CD4-positive, alpha-beta memory T cell (primary cell): ENCODE measurements at regions not wholly inside any gene's neighbourhood (a gene's known extent, or its start where the extent isn't known, plus 50 kb on each side); places are given as distances from the start of the nearest gene placed in this dataset.
"Not testable (repeated sequence)": the region's sequence is repeated elsewhere in the genome, so short reads cannot be mapped to it uniquely, and the experiment has no call there.

ENCODE experiments used
- CTCF ChIA-PET: fragments of 350-600 bp; sonication (Branson Sonifier 250); formaldehyde crosslinking; loops from one replicate; lab custom pipeline; 2021; ENCODE audit warnings: inconsistent platforms; ENCODE audit not compliant: partially characterized antibody; lab: Charles Lee
- POLR2A ChIA-PET: fragments of 350-600 bp; sonication (Branson Sonifier 250); formaldehyde crosslinking; loops from one replicate; lab custom pipeline; 2021; ENCODE audit not compliant: partially characterized antibody; lab: Charles Lee
- DNase-seq, 5 donors: peaks; one replicate each; pipeline versions ENCODE4 v3.0.0 to v3.0.0-alpha.2; 2020 to 2022; ENCODE audit warnings: mixed read lengths in 1 of 5
- H3K27ac ChIP-seq: one replicate; pipeline ENCODE4 v1.7.0; 2013; ENCODE audit warnings: low read depth, low read length
- H3K27me3 ChIP-seq: 2 replicates; pipeline ENCODE4 v1.7.0; 2013; ENCODE audit warnings: mild to moderate bottlenecking, low read length, moderate library complexity; ENCODE audit not compliant: insufficient read depth
- H3K36me3 ChIP-seq: 2 replicates; pipeline ENCODE4 v1.7.0; 2013; ENCODE audit warnings: mild to moderate bottlenecking, low read length, moderate library complexity; ENCODE audit not compliant: insufficient read depth
- H3K4me1 ChIP-seq: 2 replicates; pipeline ENCODE4 v1.7.0; 2013; ENCODE audit warnings: mild to moderate bottlenecking, low read length, moderate library complexity; ENCODE audit not compliant: insufficient read depth
- H3K4me3 ChIP-seq, 2 donors: one replicate each; pipeline ENCODE4 v1.7.0; 2013; ENCODE audit warnings: low read length in 2 of 2, mild to moderate bottlenecking in 1 of 2
- H3K9me3 ChIP-seq, 2 donors: one replicate each; pipeline ENCODE4 v1.7.0; 2013; ENCODE audit warnings: low read length in 2 of 2, control low read depth in 1 of 2; ENCODE audit not compliant: control insufficient read depth in 1 of 2
- H3K27ac Mint-ChIP-seq, 7 donors: one replicate each; pipeline ENCODE4 v1.8.0; 2020 to 2021; ENCODE audit warnings: mixed read lengths in 7 of 7, mild to moderate bottlenecking in 6 of 7, inconsistent platforms in 3 of 7, moderate library complexity in 3 of 7
- H3K27me3 Mint-ChIP-seq, 2 donors: one replicate each; pipeline ENCODE4 v1.8.0; 2020 to 2021; ENCODE audit warnings: mixed read lengths in 2 of 2
- H3K36me3 Mint-ChIP-seq, 2 donors: one replicate each; pipeline ENCODE4 v1.8.0; 2020 to 2021; ENCODE audit warnings: mixed read lengths in 2 of 2, inconsistent platforms in 1 of 2, mild to moderate bottlenecking in 1 of 2
- H3K4me1 Mint-ChIP-seq, 4 donors: one replicate each; pipeline ENCODE4 v1.8.0; 2020 to 2021; ENCODE audit warnings: mixed read lengths in 4 of 4, mild to moderate bottlenecking in 1 of 4
- H3K4me3 Mint-ChIP-seq, 8 donors: one replicate each; pipeline ENCODE4 v1.8.0; 2020 to 2021; ENCODE audit warnings: mixed read lengths in 8 of 8, mild to moderate bottlenecking in 7 of 8, moderate library complexity in 6 of 8, inconsistent platforms in 3 of 8
- H3K9me3 Mint-ChIP-seq, 8 donors: one replicate each; pipeline ENCODE4 v1.8.0; 2020 to 2021; ENCODE audit warnings: mixed read lengths in 8 of 8, mild to moderate bottlenecking in 5 of 8, inconsistent platforms in 3 of 8, moderate library complexity in 1 of 8
- intact Hi-C: fragments of 100-400 bp; cut with micrococcal nuclease; formaldehyde crosslinking; loops from one replicate; pipeline ENCODE4 v1.15.1; 2023

DNA sequence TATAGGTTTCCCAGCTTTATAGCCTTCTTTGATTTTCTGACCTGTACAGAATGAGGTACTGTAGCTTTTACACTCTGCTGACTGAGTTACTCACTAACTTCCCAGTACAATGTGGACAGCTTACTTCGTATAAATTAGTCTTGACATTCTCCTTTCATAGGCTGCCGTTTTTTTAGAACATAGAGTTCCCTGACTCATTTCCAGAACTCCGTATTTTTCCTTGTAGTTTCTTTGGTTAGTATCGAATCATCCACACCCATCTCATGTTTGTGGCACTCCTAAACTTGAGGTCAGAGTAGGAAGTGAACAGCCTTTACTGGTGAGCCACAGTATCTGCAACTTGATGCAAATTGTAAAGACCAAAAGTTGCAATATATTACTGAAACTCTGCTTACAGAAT lies 303.9 kb downstream of the SLITRK5 start:
- Mint-ChIP-seq H3K36me3 (no peaks in the 10 kb centered on the region), H3K27me3 (no peaks in the 10 kb centered on the region), H3K9me3 (peaks cover 0 to 12% (median 4%) of the 10 kb centered on the region in 8 donors), H3K4me1 (no peaks in the 10 kb centered on the region), H3K4me3 (no peak overlapping the region), H3K27ac (no peak overlapping the region)
- Histone ChIP-seq H3K36me3 (no peaks in the 10 kb centered on the region), H3K4me3 (no peak overlapping the region), H3K4me1 (no peaks in the 10 kb centered on the region), H3K27me3 (no peaks in the 10 kb centered on the region), H3K27ac (no peak overlapping the region), H3K9me3 (no peaks in the 10 kb centered on the region)
- ChIA-PET POLR2A (no interaction called here), CTCF (no interaction called here)
- no peak for DNase-seq
- intact Hi-C loops, result no loop called here

GRCh38 chr13:87976650-87977049 lies 305.5 kb downstream of the SLITRK5 start:
- H3K9me3 ChIP-seq, H3K36me3 ChIP-seq, H3K4me1 ChIP-seq, H3K27me3 ChIP-seq, H3K27ac Mint-ChIP-seq, DNase-seq, CTCF ChIA-PET, H3K27ac ChIP-seq, H3K36me3 Mint-ChIP-seq, H3K27me3 Mint-ChIP-seq, intact Hi-C loops, H3K4me1 Mint-ChIP-seq, POLR2A ChIA-PET, H3K4me3 ChIP-seq, H3K4me3 Mint-ChIP-seq: not testable (repeated sequence)
- peaks cover 0 to 12% (median 3%) of the 10 kb centered on the region in 8 donors for H3K9me3 Mint-ChIP-seq

- H3K27ac ChIP-seq, result no peak overlapping the region
- Mint-ChIP-seq H3K36me3 (no peaks in the 10 kb centered on the region), H3K9me3 (peaks cover 0 to 10% (median 3%) of the 10 kb centered on the region in 8 donors), H3K27me3 (no peaks in the 10 kb centered on the region), H3K27ac (no peak overlapping the region), H3K4me1 (no peaks in the 10 kb centered on the region), H3K4me3 (no peak overlapping the region)
- H3K4me3 ChIP-seq, result no peak overlapping the region
- no peaks in the 10 kb centered on the region for H3K9me3 ChIP-seq
- no peaks in the 10 kb centered on the region for H3K36me3 ChIP-seq
- no peaks in the 10 kb centered on the region for H3K4me1 ChIP-seq
- no peak for DNase-seq
- no peaks in the 10 kb centered on the region for H3K27me3 ChIP-seq
- ChIA-PET POLR2A (no interaction called here), CTCF (no interaction called here)
- intact Hi-C loops, result no loop called here
Observed at GRCh38 chr13:87981416-87981815, 310.2 kb downstream of the SLITRK5 start.

- Mint-ChIP-seq H3K36me3 (no peaks in the 10 kb centered on the region), H3K4me3 (no peak overlapping the region), H3K4me1 (no peaks in the 10 kb centered on the region), H3K9me3 (peaks cover 0 to 10% (median 2%) of the 10 kb centered on the region in 8 donors), H3K27me3 (no peaks in the 10 kb centered on the region), H3K27ac (no peak overlapping the region)
- Histone ChIP-seq H3K4me1 (no peaks in the 10 kb centered on the region), H3K9me3 (no peaks in the 10 kb centered on the region), H3K27ac (no peak overlapping the region), H3K36me3 (no peaks in the 10 kb centered on the region), H3K4me3 (no peak overlapping the region), H3K27me3 (no peaks in the 10 kb centered on the region)
- DNase-seq, result no peak
- ChIA-PET POLR2A (no interaction called here), CTCF (no interaction called here)
- intact Hi-C loops, result no loop called here
Observed at GRCh38 chr13:87982400-87982799, 311.2 kb downstream of the SLITRK5 start.

DNA sequence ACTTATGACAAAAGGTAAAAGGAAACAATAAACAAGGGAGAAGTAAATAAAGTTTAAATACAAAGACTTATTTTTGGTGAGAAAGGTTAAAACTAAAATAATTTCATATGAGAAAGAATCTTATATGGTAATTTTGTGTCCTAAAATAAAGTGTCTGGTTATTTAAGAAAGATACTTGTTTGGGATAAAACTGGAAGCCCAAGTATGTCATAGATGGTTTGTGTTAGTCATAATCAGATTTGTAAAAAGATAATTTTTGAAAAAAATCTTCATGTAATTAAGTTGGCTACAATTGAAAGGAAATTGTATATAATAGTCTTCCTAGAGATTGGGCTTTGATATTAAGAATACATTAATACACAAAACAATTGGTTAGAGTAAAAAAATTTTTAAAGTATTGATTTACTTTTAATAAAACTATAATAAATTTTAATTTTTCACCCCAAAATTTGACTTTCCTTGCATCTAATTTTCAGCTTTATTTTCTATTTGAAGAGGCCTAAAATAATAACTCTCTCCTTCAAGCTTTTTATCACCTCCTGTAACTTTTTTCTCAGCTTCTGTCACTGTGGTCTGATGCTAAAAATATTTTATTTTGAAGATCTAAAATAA lies 315.6 kb downstream of the SLITRK5 start:
- H3K4me3 ChIP-seq, result no peak overlapping the region
- Mint-ChIP-seq H3K27me3 (no peaks in the 10 kb centered on the region), H3K4me1 (no peaks in the 10 kb centered on the region), H3K27ac (no peak overlapping the region), H3K9me3 (peaks cover 0 to 7% (median under 1%) of the 10 kb centered on the region in 8 donors), H3K36me3 (no peaks in the 10 kb centered on the region), H3K4me3 (no peak overlapping the region)
- ChIA-PET POLR2A (no interaction called here), CTCF (no interaction called here)
- no peak overlapping the region for H3K27ac ChIP-seq
- intact Hi-C loops, result no loop called here
- no peaks in the 10 kb centered on the region for H3K36me3 ChIP-seq
- no peaks in the 10 kb centered on the region for H3K27me3 ChIP-seq
- no peaks in the 10 kb centered on the region for H3K4me1 ChIP-seq
- no peaks in the 10 kb centered on the region for H3K9me3 ChIP-seq
- no peak for DNase-seq

- Mint-ChIP-seq H3K27ac (no peak overlapping the region), H3K9me3 (peaks cover 0 to 15% (median 7%) of the 10 kb centered on the region in 8 donors), H3K4me3 (no peak overlapping the region), H3K4me1 (no peaks in the 10 kb centered on the region), H3K27me3 (no peaks in the 10 kb centered on the region), H3K36me3 (no peaks in the 10 kb centered on the region)
- H3K4me1 ChIP-seq, result no peaks in the 10 kb centered on the region
- H3K9me3 ChIP-seq, result peaks cover 0 to 4% of the 10 kb centered on the region in 2 donors
- H3K4me3 ChIP-seq, result no peak overlapping the region
- intact Hi-C loops, result no loop called here
- no peak overlapping the region for H3K27ac ChIP-seq
- DNase-seq, result no peak
- H3K36me3 ChIP-seq, result no peaks in the 10 kb centered on the region
- ChIA-PET POLR2A (no interaction called here), CTCF (no interaction called here)
- no peaks in the 10 kb centered on the region for H3K27me3 ChIP-seq
Observed at GRCh38 chr13:87998081-87998480, 326.9 kb downstream of the SLITRK5 start.

DNA sequence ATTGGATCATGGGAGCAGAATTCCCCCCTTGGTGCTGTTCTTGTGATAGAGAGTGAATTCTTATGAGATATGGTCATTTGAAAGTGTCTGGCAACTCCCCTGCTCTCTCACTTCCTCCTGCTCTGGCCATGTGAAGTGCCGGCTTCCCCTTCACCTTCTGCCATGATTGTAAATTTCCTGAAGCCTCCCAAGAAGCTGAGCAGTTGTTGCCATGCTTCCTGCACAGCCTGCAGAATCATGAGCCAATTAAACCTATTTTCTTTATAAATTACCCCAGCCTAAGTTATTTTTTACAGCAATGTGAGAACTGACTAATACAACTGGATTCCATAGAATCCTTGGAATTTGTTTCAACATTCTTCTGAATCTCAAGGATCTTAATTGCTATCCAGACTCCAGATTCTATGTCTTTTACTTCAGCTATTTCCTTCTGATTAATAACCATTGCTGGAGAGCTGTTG lies 328.1 kb downstream of the SLITRK5 start:
- Mint-ChIP-seq H3K36me3 (no peaks in the 10 kb centered on the region), H3K9me3 (peaks cover 0 to 16% (median 7%) of the 10 kb centered on the region in 8 donors), H3K4me1 (no peaks in the 10 kb centered on the region), H3K4me3 (no peak overlapping the region), H3K27ac (no peak overlapping the region), H3K27me3 (no peaks in the 10 kb centered on the region)
- Histone ChIP-seq H3K4me1 (no peaks in the 10 kb centered on the region), H3K4me3 (no peak overlapping the region), H3K27me3 (no peaks in the 10 kb centered on the region), H3K36me3 (no peaks in the 10 kb centered on the region), H3K9me3 (peaks cover 0 to 4% of the 10 kb centered on the region in 2 donors), H3K27ac (no peak overlapping the region)
- no peak for DNase-seq
- CTCF ChIA-PET, result no interaction called here
- intact Hi-C loops, result no loop called here
- POLR2A ChIA-PET, result no interaction called here
